Right renal pelvis (tissue), 4 donors: ENCODE measurements at regions not wholly inside any gene's neighbourhood (a gene's known extent, or its start where the extent isn't known, plus 50 kb on each side); places are given as distances from the start of the nearest gene placed in this dataset.

Source experiments
- DNase-seq, 4 donors: peaks; one replicate each; pipeline ENCODE4 v3.0.0-alpha.2; 2013; ENCODE audit warnings: low read depth in 4 of 4, low spot score in 3 of 4, missing footprints in 1 of 4

DNA sequence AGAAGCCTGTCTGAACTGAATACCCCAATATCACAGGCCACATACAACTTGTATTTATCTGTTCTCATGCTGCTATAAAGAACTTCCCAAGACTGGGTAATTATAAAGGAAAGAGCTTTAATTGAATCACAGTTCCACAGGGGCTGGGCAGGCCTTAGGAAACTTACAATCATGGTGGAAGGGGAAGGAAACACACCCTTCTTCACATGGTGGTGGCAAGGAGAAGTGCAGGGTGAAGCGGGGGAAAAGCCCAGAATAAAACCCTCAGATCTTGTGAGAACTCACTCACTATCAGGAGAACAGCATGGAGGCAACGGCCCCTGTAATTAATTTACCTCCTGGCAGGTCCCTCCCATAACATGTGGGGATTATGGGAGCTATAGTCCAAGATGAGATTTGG, 50.3 kb upstream of the FNDC1 start:
- DNase-seq: no peak

DNA sequence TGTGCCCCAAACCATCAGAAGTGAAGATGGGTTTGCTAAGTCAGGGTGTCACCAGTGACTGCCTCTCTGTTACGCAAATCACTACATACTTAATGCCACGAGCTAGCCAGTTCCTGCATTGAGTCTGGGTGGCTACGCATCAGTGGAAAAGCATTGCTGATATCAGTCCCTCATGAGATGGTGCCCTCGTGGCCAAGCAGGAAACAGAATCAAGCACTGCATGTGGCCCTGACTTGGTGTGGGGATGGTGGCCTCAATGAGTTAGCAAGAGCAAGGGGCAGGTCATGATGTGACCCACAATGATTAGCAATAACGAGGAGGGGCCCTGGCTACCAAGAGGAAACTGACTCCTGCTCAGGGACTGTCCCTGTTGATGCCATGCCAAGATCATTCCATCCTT, 51.6 kb upstream of the FNDC1 start:
- DNase-seq: no peak

DNA sequence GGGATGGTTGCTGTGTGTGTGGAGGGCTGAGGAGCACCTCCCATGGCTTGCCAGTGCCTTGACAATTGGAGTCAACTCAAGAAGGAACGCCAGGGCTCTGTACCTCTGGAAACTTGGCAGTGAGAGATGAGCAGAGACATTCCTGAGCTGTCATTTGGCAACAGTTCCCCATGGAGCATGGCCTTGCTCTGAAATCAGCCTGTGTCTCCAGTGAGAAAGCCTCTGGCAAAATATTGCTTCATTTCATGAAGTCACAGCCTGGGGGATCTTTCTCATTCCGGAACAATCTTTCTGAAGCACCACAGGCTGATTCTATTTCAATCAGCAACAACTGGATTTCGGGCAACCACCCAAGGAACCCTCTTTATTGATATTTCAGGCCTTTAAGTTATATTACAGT, 52.2 kb upstream of the FNDC1 start:
- no peak for DNase-seq

DNA sequence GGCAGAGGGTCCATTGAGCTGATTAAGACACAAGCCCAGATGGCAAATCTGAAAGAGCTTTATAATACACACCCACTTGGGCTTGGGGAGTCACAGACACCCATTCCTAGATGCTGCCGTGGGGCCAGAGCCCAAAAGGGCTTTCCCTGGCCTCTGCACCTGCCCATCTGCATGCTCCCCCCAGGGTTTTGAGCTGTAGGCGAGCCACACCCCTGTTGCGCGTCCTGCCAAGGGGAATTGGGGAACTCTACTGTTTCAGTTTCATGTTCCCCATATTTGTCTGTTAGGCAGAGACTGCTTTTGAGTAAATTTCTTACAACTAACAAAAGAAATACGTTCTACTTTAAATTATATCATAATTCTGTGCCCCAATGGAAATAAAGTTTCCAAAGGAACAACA, 52.9 kb upstream of the FNDC1 start:
- no peak for DNase-seq

DNA sequence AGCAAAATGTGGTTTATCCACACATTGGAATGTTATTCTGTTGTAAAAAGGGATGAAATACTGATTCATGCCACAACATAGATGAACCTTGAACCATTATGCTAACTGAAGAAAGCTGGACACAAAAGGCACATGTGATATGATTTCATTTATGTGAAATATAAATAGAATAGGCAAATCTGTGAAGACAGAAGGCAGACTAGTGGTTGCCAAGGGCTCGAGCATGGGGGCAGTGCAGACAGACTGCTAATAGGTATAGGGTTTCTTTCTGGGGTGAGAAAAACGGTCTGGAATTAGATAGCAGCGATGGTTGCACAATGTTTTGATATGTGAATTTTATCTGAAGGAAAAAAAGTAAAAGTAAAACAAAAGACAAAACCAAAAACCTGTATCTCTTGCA, 54.6 kb upstream of the FNDC1 start:
- DNase-seq: no peak

DNA sequence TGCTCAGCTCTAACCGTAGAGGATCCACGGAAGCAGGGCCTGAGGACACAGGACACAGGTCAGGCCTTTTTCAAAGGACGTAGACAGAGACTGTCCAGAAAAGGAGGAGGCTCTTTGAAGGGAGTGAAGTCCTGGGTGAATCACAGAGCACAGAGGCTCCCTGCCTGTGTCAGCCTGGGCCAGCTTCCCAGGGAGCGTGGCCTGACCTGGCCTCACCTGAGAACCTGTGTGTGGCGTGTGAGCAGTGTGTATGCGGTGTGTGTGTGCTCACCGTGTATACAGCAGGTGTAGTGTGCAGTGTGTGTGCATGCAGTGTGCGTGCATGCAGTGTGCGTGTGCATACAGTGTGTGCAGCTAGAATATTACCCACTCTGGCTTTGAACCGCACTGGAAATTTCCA, 56.0 kb upstream of the FNDC1 start:
- DNase-seq: no peak

DNA sequence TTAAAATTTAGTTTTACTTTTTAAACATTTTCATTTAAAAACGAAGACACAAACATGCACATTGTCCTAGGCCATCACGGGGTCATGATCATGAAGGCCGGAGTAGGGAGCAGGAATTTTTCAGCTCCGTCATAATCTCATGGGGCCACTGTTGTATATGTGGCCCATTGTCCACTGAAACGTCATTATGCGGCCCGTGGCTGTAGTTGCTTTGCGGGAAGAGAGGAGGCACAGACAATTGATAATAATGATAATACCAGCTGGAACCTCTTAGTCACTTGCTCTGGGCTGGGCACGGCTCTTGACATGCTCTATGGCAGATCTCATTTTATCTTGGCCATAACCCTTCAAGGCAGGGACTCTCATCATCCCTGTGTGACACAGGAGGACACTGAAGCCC, 56.5 kb upstream of the FNDC1 start:
- no peak for DNase-seq

DNA sequence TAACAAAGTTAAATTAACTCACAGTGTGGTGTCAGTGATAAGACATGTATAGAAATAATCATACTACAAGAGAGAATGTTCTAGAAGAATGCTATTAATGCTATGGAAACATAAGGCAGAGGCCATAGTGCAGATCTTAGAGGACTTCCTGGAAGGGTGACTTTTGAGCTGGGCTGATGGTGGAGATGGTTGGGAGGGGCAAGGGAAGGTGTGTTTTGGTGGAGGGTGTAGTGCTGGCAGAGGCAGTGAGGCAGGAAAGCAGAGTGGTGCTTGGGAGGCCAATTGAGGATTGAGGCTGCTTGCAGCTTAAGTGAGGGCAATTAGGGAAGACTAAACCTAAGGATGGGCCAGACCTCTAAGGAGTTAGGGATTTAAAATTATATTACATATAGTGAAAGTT, 58.5 kb upstream of the FNDC1 start:
- DNase-seq: no peak

DNA sequence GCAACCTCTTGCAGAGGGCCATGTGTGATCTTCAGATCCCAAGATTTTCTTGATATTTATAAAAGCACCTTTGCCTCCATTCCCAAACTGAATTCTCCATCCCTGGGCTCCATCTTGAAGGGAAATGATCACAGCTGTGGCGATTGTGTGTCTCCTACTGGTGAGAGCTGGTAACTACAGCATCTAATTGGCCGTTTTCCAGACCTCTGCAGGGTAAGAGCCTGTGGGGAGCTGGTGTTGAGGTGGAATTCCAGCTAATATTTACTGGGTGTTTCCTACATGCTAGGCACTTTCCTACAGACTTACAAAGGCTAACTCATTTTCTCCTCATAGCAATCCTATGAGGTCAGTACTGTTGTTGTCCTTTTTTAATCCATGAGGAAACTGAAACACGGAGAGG, 59.2 kb upstream of the FNDC1 start:
- DNase-seq: no peak

DNA sequence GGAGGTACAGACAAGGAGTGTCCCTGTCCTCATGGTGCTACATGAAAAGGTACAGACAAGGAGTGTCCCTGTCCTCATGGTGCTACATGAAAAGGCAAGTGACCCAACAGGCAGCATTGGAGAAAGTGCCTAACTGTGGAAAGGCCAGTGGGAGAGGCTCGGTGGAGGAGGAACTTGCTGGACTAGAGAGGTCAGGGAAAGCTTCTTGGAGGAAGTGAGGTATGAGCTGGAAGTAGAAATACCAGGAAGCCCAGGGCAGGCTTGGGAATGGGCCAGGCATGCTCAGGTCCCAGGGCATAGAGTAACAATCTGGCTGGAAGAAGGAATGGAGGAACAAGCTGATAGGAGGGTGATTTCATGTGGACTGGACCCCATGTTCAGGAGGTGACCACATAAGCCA, 59.8 kb upstream of the FNDC1 start:
- no peak for DNase-seq

DNA sequence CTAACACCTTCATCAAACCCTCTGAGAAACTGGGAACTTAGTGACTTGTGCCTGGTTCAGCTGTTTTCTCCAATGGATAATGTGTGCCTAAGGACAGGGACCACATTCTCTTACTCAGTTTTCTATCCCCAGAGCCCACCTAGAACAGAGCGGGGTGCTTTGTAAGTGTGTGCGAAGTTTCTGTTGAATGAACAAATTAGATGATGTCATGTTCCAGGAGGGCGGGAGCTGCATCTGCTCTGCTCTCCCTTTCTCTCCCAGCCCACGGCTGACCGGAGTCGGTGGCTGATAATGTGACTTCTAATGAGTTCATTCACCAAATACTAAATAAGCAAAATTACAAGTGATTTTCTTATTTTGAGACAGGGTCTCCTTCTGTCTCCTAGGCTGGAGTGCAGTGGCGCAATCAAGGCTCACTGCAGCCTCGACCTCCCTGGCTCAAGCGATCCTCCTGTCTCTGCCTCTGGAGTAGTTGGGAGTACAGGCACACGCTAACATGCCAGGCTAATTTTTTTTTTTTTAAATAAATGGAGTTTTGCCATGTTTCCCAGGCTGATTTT, 60.7 kb upstream of the FNDC1 start:
- no peak for DNase-seq

DNA sequence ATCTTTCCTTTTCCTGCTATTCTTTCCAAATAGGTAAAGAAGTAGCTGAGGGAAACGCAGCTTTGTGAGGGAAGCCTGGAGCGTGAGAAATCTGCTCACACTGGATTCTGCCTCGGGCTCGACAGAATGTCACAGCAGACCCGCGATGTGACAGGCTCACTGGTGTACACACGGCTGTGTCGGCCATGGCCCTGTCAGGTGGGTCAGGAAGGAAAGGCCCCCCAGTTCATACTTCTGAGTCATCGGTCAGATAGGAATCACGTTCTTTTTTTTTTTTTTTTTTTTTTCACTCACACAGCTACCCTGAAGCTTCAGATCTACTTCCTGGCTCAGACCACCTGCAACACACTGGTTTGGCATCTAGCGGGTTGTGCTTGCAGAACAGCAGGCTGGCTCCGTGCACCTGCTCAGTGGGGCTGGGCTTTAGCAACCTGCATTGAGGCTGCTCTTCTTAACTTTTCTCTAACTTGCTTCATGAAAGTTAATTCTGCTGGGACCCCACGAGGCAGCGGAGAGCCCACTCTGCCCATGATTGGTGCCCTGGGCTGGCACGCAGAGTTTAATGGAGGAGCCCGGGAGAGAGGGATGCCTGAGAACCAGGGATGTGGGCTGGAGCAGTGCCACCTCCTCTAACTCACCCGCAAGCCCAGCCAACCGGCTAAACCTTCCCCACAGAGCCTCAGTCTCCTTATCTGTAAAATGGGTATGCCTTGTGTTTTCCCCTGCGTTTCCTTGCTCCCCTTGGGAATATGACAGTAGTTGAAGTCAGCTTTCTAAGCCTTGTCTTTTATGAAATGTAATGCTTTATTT, 61.5 kb upstream of the FNDC1 start:
- DNase-seq: no peak

DNA sequence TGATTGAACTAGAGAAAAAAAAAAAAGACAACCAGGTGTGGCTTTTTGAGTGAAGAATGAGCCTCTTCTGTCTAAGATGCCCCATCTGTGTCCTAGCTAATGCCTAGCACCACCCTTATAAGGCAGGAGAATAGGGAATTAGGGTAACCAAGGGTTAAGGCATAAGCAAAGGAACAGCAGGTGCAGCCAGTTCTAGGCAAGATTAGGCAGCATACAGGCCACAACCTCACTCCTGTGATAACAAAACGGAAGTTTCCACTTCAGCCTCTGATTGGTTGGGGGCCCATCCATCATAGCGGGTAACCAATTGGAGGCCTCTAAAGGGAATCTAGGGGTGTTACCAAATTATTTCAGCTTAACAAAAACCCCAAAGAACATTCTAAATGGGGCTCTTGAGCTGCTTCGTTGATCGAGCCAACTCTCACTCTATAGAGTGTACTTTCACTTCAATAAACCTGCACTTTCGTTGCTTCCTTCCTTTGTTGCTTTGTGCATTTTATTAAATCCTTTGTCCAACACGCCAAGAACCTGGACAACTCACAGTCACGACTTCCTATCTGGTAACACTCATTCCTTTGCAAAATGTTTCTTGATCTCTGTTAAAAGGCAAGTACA, 61.9 kb upstream of the TAGAP start:
- no peak for DNase-seq

DNA sequence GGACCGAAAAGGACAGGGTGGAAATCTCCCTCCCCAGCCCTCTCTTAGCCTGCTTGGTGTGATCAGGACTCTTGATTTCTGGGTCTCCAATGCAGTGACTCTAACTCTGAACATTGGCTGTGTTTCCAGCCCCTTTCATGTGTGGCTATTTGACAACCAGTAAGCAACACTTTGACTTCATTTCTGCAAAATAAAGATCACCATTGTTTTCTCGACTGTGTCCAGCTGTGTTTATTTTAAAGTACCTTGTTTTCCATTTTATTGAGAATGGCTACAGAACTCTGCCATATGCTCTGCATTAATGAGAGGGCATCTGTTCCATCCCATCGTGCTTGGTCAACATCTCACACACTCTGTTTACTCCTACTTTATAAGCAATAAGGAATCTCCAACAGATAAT, 60.9 kb upstream of the TAGAP start:
- no peak for DNase-seq

DNA sequence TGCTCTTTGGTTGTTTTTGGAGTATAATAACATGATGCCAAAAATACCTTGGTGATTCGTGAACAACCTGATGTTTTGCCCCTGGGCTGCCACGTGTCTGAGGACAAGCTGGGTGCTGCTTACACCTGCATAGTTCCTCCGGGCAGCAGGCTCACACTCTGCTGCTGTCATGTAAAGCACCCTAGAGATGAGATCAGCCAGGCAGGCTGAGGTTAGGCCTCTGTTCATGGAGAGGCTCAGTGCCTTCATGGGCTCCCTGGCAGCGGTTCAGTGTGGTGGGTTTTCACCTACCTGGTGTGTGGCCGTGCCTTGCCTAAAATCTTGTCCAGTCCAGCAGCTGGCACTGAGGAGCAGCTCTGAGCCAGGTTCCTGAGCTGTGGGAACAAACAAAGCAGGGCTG, 60.1 kb upstream of the TAGAP start:
- DNase-seq: no peak

DNA sequence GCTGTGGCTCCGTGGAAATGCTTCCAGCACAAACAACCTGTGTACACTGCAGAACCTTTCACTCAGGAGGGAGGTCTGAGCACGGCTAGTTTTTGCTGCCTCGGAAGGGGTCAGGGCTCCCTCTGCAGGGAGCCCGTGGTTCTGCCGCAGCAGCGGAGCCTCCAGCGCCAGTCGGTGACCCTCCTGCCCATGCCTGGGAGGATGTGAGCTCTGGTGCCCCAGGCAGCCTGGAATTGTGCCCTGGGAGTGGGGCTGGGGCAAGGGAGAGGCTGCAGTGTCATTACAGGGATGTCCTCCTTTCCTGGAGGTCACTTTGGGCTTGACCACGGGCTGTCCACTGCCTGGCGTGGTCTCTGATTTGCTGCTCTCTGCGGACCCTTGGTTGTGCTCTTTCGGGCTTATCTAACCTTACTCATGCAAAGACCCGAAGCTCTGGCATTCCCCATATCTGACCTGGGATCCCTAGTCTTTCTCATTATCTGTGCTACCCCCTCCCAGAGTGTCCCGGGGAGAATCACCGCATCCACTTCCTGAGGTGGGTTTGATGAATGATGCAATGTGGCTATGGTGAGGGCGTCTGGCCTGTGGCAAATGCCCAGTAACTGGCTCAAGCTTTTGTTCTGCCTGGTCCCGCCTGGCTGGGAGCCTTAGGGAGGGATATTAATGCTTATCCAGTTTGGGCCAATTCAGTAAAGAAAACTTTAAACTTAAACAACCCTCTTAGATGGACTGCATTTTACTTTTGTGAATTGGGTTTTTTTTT, 59.6 kb upstream of the TAGAP start:
- peak in 2 of 4 donors; percentile 28 to 41 for DNase-seq

DNA sequence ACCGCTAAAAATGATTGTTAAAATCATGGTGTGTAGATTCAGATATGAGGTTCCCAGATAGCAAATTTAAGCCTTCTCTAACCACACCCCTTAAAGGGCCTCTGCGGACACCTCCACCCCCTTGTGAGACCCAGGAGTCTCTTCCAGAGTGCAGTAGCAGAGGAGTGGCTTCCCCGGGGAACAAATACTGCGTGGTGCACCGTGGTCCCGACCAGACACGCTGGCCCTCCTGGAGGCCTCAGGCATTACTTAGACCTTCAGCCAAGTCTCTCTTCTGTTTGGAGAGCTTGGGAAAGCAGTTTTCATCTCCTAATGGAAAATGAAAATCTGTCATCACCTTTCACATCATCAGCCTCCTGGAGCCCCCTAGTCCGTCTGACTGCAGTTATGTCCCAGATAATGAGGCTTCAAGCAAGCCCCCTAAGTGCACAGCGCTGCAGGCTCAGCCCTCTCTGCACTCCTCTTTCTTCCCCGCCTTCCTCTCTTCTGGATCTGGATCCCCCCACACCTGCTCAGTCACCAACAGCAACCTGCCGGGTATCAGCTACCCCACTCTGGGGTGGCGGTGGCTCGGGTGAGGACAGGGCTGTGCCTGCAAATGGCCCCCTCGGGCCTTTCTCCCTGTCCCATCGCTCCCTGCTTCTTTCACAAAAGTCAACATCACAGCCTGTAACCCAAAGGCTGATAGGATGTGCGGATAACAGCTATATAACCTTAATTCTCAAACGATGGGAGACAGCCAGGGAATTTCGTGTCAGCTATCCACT, 58.8 kb upstream of the TAGAP start:
- no peak for DNase-seq

DNA sequence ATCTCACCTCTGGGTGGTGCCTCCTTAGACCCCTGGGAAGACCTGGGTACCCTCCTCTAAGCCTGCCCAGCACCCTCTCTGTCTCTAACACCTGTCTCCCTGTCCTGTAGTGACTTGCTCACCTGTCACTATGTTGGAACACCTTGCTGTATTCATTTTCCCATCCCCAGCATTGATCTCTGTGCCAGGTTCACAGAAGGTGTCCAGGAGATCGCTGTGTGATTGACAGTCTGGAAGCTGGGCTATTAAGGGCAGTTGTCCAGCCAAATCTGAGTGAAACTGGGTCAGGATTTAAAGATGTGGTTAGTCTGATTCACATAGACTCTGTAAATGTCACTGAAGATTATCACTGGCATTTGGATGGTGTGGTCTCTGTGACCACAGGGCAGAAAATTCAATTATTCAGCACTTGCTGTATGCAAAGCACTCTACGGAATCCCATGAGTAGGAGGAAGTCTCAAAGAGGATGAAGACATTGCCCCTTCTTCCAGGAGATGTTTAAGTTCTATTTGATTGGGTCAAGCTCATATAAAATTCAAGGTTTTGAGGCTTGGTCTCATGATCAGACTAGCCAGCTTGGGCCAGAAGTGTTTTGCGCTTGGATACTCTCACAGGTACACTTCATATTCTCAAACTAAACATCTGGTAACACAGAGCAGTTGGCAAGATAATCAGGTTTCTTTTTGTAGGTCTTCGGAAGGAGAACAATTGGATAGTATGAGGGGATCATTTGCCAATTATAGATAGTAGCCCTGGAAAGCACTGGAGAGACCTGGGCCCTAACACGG, 57.8 kb upstream of the TAGAP start:
- no peak for DNase-seq

DNA sequence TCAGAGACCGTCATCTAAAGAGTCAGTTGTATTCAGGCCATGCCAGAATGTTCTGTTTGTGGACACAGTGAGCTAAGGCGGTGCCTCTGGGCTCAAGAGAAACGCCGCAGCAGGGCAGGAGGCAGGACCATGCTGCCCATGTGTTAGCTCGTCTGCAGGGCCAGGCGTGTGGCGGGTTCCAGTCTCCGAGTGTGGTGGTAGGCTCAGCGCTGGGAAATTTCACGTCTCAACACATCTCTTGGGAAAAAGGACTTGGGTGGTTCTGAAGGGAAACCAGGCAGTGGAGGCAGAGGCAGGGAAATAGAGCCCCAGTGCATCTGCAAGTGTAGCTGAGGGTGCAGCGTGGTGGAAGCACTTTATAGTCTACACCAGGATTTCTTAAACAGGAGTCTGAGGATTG, 56.9 kb upstream of the TAGAP start:
- no peak for DNase-seq
